NB4 (cell line): ENCODE measurements at regions not wholly inside any gene's neighbourhood (a gene's known extent, or its start where the extent isn't known, plus 50 kb on each side); places are given as distances from the start of the nearest gene placed in this dataset.

Experiments
- MAX ChIP-seq: IDR thresholded peaks from 2 replicates; pipeline ENCODE4 v1.6.1; 2011; ENCODE audit warnings: low read depth, low read length
- MYC ChIP-seq: IDR thresholded peaks from 2 replicates; pipeline ENCODE4 v1.6.1; 2011; ENCODE audit warnings: low read depth, low read length
- POLR2A ChIP-seq: IDR thresholded peaks from 2 replicates; pipeline ENCODE4 v1.6.1; 2011; ENCODE audit warnings: mild to moderate bottlenecking; ENCODE audit not compliant: insufficient read length; ENCODE audit errors: extremely low read depth
- TF ChIP-seq, protein P1 (sequence below): IDR thresholded peaks from one replicate; pipeline ENCODE4 v1.5.1; 2012; ENCODE audit warnings: low read depth, low read length

DNA sequence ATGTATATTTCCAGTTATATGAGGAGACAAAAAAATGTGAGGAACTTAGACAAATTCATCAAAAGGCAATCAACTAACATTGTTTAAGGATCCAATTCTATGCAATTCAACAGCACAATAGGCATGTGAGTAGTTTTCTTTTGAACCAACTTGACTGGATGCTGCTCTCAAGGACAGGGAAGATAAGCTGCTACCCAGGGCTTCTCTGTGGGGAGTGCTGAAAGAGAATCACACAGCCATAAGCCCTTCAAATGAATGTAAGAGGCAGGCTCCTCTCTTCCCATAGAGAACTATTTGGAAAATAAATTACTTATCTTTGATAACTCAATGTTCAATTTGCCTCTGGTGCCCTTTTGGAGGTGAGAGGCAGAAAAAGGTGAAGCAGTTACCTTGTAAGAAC, 1413.6 kb downstream of the PCDH7 start:
- TF ChIP-seq, protein P1, sequence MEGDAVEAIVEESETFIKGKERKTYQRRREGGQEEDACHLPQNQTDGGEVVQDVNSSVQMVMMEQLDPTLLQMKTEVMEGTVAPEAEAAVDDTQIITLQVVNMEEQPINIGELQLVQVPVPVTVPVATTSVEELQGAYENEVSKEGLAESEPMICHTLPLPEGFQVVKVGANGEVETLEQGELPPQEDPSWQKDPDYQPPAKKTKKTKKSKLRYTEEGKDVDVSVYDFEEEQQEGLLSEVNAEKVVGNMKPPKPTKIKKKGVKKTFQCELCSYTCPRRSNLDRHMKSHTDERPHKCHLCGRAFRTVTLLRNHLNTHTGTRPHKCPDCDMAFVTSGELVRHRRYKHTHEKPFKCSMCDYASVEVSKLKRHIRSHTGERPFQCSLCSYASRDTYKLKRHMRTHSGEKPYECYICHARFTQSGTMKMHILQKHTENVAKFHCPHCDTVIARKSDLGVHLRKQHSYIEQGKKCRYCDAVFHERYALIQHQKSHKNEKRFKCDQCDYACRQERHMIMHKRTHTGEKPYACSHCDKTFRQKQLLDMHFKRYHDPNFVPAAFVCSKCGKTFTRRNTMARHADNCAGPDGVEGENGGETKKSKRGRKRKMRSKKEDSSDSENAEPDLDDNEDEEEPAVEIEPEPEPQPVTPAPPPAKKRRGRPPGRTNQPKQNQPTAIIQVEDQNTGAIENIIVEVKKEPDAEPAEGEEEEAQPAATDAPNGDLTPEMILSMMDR = no peak
- no peak for TF ChIP-seq MYC
- TF ChIP-seq MAX = no peak
- no peak for TF ChIP-seq POLR2A
